Stomach (tissue), 8 donors: ENCODE measurements at regions not wholly inside any gene's neighbourhood (a gene's known extent, or its start where the extent isn't known, plus 50 kb on each side); places are given as distances from the start of the nearest gene placed in this dataset.
A peak's percentile ranks its signal among the peaks of the same experiment; 100 is the strongest.

ENCODE experiments used
- DNase-seq, 2 donors: peaks; one replicate each; pipeline versions ENCODE4 v3.0.0 to v3.0.0-alpha.2; 2013 to 2019
- H3K27ac ChIP-seq, 5 donors: fragments of 200-600 bp in 4 of 5; sonication (generic) in 4 of 5; one replicate each; pipeline ENCODE4 v1.5.1; 2013 to 2019; ENCODE audit warnings: mild to moderate bottlenecking in 1 of 5, moderate library complexity in 1 of 5
- H3K27me3 ChIP-seq, 3 donors: fragments of 200-600 bp; sonication (generic); one replicate each; pipeline ENCODE4 v1.5.1; 2017 to 2019; ENCODE audit warnings: mixed run types in 1 of 3
- H3K36me3 ChIP-seq, 4 donors: fragments of 200-600 bp; sonication (generic); 1 replicate in 3 of 4; 2 replicates in 1 of 4; pipeline ENCODE4 v1.5.1; 2016 to 2019
- H3K4me1 ChIP-seq, 4 donors: fragments of 200-600 bp; sonication (generic); one replicate each; pipeline ENCODE4 v1.5.1; 2016 to 2019
- H3K4me3 ChIP-seq, 4 donors: fragments of 200-600 bp; sonication (generic) in 3 of 4; one replicate each; pipeline ENCODE4 v1.5.1; 2016 to 2019; ENCODE audit warnings: mild to moderate bottlenecking in 1 of 4
- H3K9me3 ChIP-seq, 4 donors: fragments of 200-600 bp; sonication (generic); one replicate each; pipeline ENCODE4 v1.5.1; 2016 to 2019
- CTCF ChIP-seq, 7 experiments: fragments of 450-650 bp in 4 of 7; fragments of 200-600 bp in 3 of 7; sonication (generic) in 3 of 7; IDR thresholded peaks; one replicate each; pipeline ENCODE4 v1.5.1; 2016 to 2019; ENCODE audit warnings: antibody characterized with exemption in 7 of 7, control low read depth in 2 of 7, mild to moderate bottlenecking in 1 of 7
- EP300 ChIP-seq: sonication (generic); formaldehyde crosslinking; IDR thresholded peaks from one replicate; pipeline ENCODE4 v1.6.1; 2017; ENCODE audit warnings: antibody characterized with exemption
- POLR2A ChIP-seq, 4 donors: fragments of 450-650 bp; IDR thresholded peaks; one replicate each; pipeline ENCODE4 v1.6.1; 2016; ENCODE audit warnings: antibody characterized with exemption in 4 of 4, control low read depth in 2 of 4, mild to moderate bottlenecking in 1 of 4, moderate library complexity in 1 of 4
- POLR2AphosphoS5 ChIP-seq, 3 donors: sonication (generic); formaldehyde crosslinking; IDR thresholded peaks; one replicate each; pipeline ENCODE4 v1.6.1; 2016; ENCODE audit warnings: antibody characterized with exemption in 3 of 3
- WGBS, 5 donors: extraction: QIAGEN DNeasy Blood & Tissue Kit in 3 of 5; methylation state at CpG; one replicate each; pipeline versions ENCODE4 v1.1.5 to v1.1.7; 2013 to 2018; 5-methylcytosine and 5-hydroxymethylcytosine counted together
- intact Hi-C: fragments of 100-400 bp; cut with DNase I; formaldehyde crosslinking; loops from one replicate; pipeline ENCODE4 v1.15.1; 2023; ENCODE audit warnings: low total_unique reads
- donor health status: healthy with polysubstance abuse.
- donor health status: Bipolar disorder and iron deficiency.
- donor health status: healthy.

- no peak for DNase-seq
- peaks cover 0 to 5% (median 0%) of the 10 kb centered on the region in 4 donors for H3K9me3 ChIP-seq
- intact Hi-C loops: no loop called here
- H3K4me3 ChIP-seq: no peak overlapping the region
- no peak for TF ChIP-seq EP300
- TF ChIP-seq POLR2A (IDR thresholded peaks at IDR 0.05): no peak
- no peak for TF ChIP-seq POLR2AphosphoS5 (IDR thresholded peaks at IDR 0.05)
- TF ChIP-seq CTCF (IDR thresholded peaks at IDR 0.05): no peak
- no peaks in the 10 kb centered on the region for H3K4me1 ChIP-seq
- WGBS, 5 donors: 35 to 56% (median 54%) methylated on average over 3 of the region's 3 CpGs
- no peak overlapping the region for H3K27ac ChIP-seq
- no peaks in the 10 kb centered on the region for H3K27me3 ChIP-seq
- no peaks in the 10 kb centered on the region for H3K36me3 ChIP-seq
Observed at GRCh38 chr4:188370777-188371176, 231.5 kb downstream of the TRIML1 start.

GRCh38 chr4:188372058-188372457 lies 232.8 kb downstream of the TRIML1 start:
- DNase-seq: no peak

GRCh38 chr4:188372829-188373228 lies 233.6 kb downstream of the TRIML1 start:
- peaks cover 0 to 10% (median 8%) of the 10 kb centered on the region in 4 donors for H3K9me3 ChIP-seq
- no peaks in the 10 kb centered on the region for H3K36me3 ChIP-seq
- TF ChIP-seq EP300: no peak
- TF ChIP-seq POLR2AphosphoS5 (IDR thresholded peaks at IDR 0.05): no peak
- no peak for TF ChIP-seq CTCF (IDR thresholded peaks at IDR 0.05)
- TF ChIP-seq POLR2A (IDR thresholded peaks at IDR 0.05): no peak
- H3K4me3 ChIP-seq: no peak overlapping the region
- DNase-seq: peak in 1 of 2 donors; percentile 56
- 38 to 67% (median 58%) methylated on average over 3 of the region's 3 CpGs for WGBS, 5 donors
- no peaks in the 10 kb centered on the region for H3K4me1 ChIP-seq
- intact Hi-C loops: no loop called here
- H3K27me3 ChIP-seq: no peaks in the 10 kb centered on the region
- H3K27ac ChIP-seq: no peak overlapping the region

More at GRCh38 chr4:188372058-188372457, 232.8 kb downstream of the TRIML1 start:
- H3K9me3 ChIP-seq: peaks cover 0 to 10% (median 8%) of the 10 kb centered on the region in 4 donors
- intact Hi-C loops: no loop called here
- TF ChIP-seq POLR2A (IDR thresholded peaks at IDR 0.05): no peak
- no peak for TF ChIP-seq POLR2AphosphoS5 (IDR thresholded peaks at IDR 0.05)
- no peak for TF ChIP-seq EP300
- TF ChIP-seq CTCF (IDR thresholded peaks at IDR 0.05): no peak
- WGBS, 5 donors: 59 to 79% (median 67%) methylated on average over 1 of the region's 1 CpG
- H3K4me1 ChIP-seq: no peaks in the 10 kb centered on the region
- no peak overlapping the region for H3K27ac ChIP-seq
- no peaks in the 10 kb centered on the region for H3K27me3 ChIP-seq
- H3K36me3 ChIP-seq: no peaks in the 10 kb centered on the region
- no peak overlapping the region for H3K4me3 ChIP-seq

GRCh38 chr4:188374871-188375270 lies 235.6 kb downstream of the TRIML1 start:
- H3K9me3 ChIP-seq: peaks cover 0 to 19% (median 14%) of the 10 kb centered on the region in 4 donors
- TF ChIP-seq CTCF (IDR thresholded peaks at IDR 0.05) (no peak), POLR2A (IDR thresholded peaks at IDR 0.05) (no peak), POLR2AphosphoS5 (IDR thresholded peaks at IDR 0.05) (no peak), EP300 (no peak)
- 71 to 87% (median 72%) methylated on average over 5 of the region's 5 CpGs for WGBS, 5 donors
- intact Hi-C loops: no loop called here
- no peaks in the 10 kb centered on the region for H3K4me1 ChIP-seq
- H3K27ac ChIP-seq: no peak overlapping the region
- DNase-seq: peak in 1 of 2 donors; percentile 11
- no peaks in the 10 kb centered on the region for H3K27me3 ChIP-seq
- H3K36me3 ChIP-seq: no peaks in the 10 kb centered on the region
- H3K4me3 ChIP-seq: no peak overlapping the region
